ENCODE measurements at regions not wholly inside any gene's neighbourhood (a gene's known extent, or its start where the extent isn't known, plus 50 kb on each side); places are given as distances from the start of the nearest gene placed in this dataset.

DNA sequence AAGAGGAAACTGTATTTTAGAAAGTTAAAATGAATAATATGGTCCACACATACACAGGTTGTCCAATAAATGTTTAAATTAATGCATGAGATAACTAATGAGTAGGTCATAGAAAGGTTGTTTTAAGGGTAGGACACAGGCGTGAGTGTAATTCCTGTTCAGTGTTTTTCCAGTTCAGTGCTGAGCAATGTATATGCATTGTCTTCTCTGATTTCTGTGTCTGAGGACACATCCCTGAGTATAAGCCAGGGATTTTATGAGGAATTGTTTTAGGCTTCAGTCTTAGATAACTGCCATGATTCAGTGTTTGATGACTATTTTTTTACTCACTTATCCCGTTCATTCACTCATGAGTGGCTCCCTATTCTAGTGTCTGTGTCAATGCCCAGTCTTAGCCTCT lies 298.5 kb upstream of the TBX18 start:
- no peaks in the 10 kb centered on the region for H3K27me3 ChIP-seq (ENCODE audit: insufficient read depth, low read length)
- no peak overlapping the region for H2BK5ac ChIP-seq (ENCODE audit: insufficient read length, low read length)
- no peaks in the 10 kb centered on the region for H3K79me2 ChIP-seq (ENCODE audit: insufficient read depth, low read length)
- no peak for DNase-seq
- H3K23me2 ChIP-seq (ENCODE audit: insufficient read length, low read depth, low read length, poor library complexity, severe bottlenecking) = no peaks in the 10 kb centered on the region
- WGBS (ENCODE audit: extremely low coverage, insufficient read length, low lambda C conversion rate) = no CpG with 5 or more reads among the region's 2 CpGs
- no peak overlapping the region for H3K14ac ChIP-seq (ENCODE audit: insufficient read depth, low read length)
- H3K36me3 Mint-ChIP-seq (ENCODE audit: insufficient read depth in 1 of 3, low read depth in 3 of 3) = no peaks in the 10 kb centered on the region
- H2BK120ac ChIP-seq (ENCODE audit: low read depth, low read length, poor library complexity, severe bottlenecking) = no peak overlapping the region
- H3K4me2 ChIP-seq (ENCODE audit: insufficient read depth, insufficient read length, low read length) = no peak overlapping the region
- H3K27me3 Mint-ChIP-seq (ENCODE audit: low read depth) = no peaks in the 10 kb centered on the region
- H2AFZ ChIP-seq (ENCODE audit: low read length) = no peak overlapping the region
- no peak overlapping the region for H4K8ac ChIP-seq (replicated peaks; ENCODE audit: insufficient read length, low read depth, low read length)
- H2BK15ac ChIP-seq (ENCODE audit: low read depth, low read length) = no peak overlapping the region
- H3K9me3 ChIP-seq (ENCODE audit: control insufficient read depth, low read depth, low read length) = no peaks in the 10 kb centered on the region
- H3K27ac ChIP-seq (ENCODE audit: insufficient read length, low read depth, low read length) = no peak overlapping the region
- no peaks in the 10 kb centered on the region for H3K9me3 Mint-ChIP-seq
- H2AK5ac ChIP-seq (ENCODE audit: insufficient read length, low read length) = no peak overlapping the region
- no peak for TF ChIP-seq CTCF (conservative IDR thresholded peaks at IDR 0.05)
- H2BK12ac ChIP-seq (ENCODE audit: insufficient read length, low read depth, low read length) = no peak overlapping the region
- no peak overlapping the region for H3K9ac ChIP-seq (ENCODE audit: extremely low read depth, insufficient read length, low read length)
- H4K5ac ChIP-seq (ENCODE audit: insufficient read length, low read depth, low read length) = no peak overlapping the region
- no peaks in the 10 kb centered on the region for H4K20me1 ChIP-seq (ENCODE audit: control insufficient read depth, insufficient read depth, insufficient read length)
- H3K27ac Mint-ChIP-seq = no peak overlapping the region
- H3K4me3 Mint-ChIP-seq = no peak overlapping the region
- peaks cover 7% of the 10 kb centered on the region in 2 experiments for H3K4me1 Mint-ChIP-seq
- no peak overlapping the region for H2BK20ac ChIP-seq (ENCODE audit: low read depth, low read length, poor library complexity, severe bottlenecking)
- H3T11ph ChIP-seq (ENCODE audit: low read length) = no peak overlapping the region
- no peak overlapping the region for H4K91ac ChIP-seq (ENCODE audit: insufficient read length, low read depth, low read length)
- no peak overlapping the region for H3K23ac ChIP-seq (ENCODE audit: insufficient read length, low read depth, low read length)
- H3K56ac ChIP-seq (ENCODE audit: insufficient read length, low read depth, low read length) = no peak overlapping the region
- H3K4ac ChIP-seq (ENCODE audit: low read depth, low read length) = no peak overlapping the region
- no peak overlapping the region for H3K18ac ChIP-seq (ENCODE audit: insufficient read length, low read depth, low read length)
- H3K4me1 ChIP-seq (ENCODE audit: insufficient read depth, low read length) = no peaks in the 10 kb centered on the region
- no peaks in the 10 kb centered on the region for H3K79me1 ChIP-seq (ENCODE audit: insufficient read depth, low read depth, low read length, poor library complexity, severe bottlenecking)

Measured in H9 (cell line).